NB4 (cell line): ENCODE measurements at regions not wholly inside any gene's neighbourhood (a gene's known extent, or its start where the extent isn't known, plus 50 kb on each side); places are given as distances from the start of the nearest gene placed in this dataset.

ENCODE experiments used
- CTCF ChIP-seq: IDR thresholded peaks from one replicate; pipeline ENCODE4 v1.5.1; 2012; ENCODE audit warnings: low read depth, low read length
- MAX ChIP-seq: IDR thresholded peaks from 2 replicates; pipeline ENCODE4 v1.6.1; 2011; ENCODE audit warnings: low read depth, low read length
- MYC ChIP-seq: IDR thresholded peaks from 2 replicates; pipeline ENCODE4 v1.6.1; 2011; ENCODE audit warnings: low read depth, low read length
- POLR2A ChIP-seq: IDR thresholded peaks from 2 replicates; pipeline ENCODE4 v1.6.1; 2011; ENCODE audit warnings: mild to moderate bottlenecking; ENCODE audit not compliant: insufficient read length; ENCODE audit errors: extremely low read depth

- TF ChIP-seq CTCF (no peak), POLR2A (no peak), MYC (no peak), MAX (no peak)
Observed at GRCh38 chr11:29482510-29482909, 534.3 kb downstream of the KCNA4 start.
